ENCODE measurements at regions not wholly inside any gene's neighbourhood (a gene's known extent, or its start where the extent isn't known, plus 50 kb on each side); places are given as distances from the start of the nearest gene placed in this dataset.

DNA sequence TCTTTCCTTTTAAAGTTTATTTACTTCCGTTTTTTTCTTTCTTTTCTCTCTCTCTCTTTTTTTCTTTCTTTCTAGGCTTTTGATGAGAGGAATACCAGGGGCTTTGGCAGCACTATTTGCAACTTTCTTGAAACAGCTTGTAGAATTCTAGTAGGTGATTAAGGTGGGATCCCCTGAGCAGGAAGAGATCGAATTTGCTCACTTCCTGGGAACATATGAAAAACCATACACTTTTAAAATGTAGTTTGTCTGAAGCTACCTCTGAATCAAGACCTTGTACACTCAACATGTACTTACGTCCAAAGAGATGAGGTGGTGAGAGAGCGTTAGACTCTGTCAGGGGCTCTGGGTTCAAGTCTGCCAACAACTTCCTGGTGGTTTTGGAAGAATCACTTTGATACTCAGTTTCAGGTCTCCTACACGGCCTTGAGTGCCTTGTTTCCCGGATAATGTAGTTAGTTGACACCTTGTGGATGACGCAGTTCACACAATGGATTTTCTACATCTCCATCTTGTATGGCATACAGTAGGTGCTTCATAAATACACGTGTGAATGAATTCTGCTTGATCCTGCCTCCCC, 229.1 kb downstream of the MYCN start:
- Mint-ChIP-seq H3K9me3 (ENCODE audit: low read depth) (no peaks in the 10 kb centered on the region), H3K4me1 (ENCODE audit: low read depth) (no peaks in the 10 kb centered on the region), H3K27ac (no peak overlapping the region), H3K27me3 (no peaks in the 10 kb centered on the region), H3K4me3 (no peak overlapping the region), H3K36me3 (no peaks in the 10 kb centered on the region)

DNA sequence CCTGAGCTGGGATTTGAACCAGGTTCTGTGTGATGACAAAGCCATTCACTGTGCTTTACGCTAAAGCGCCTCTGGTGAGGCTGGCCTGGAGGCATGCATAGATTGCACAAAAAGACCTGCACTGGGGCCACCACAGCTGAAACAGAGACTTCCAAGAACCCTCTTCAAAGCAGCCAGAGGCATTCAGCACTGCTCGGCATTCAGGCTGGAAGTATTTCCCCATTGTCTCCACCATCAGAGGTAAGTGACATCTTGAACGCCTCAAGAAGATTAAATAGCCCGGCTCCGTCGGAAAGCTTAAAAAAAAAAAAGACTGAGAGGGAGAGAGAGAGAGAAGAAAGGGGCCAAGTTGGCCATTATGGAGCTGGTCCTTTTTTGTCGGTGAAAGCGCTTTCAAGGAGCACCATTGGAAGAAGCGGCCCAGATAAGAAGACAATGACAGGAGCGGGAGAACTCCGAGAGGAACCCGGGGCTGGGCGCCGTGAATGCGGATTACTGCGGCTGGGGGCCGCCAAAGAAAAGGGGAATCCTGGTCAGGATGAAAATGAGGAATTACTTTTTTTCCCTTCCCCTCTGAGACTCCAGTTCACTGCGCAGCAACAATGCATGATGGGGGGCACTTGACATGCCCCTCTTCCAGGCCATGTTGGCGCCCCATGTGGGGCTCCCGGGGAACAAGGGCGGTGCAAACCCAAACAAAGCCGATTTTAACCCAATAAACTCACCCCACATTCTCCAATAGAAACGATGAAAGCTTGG, 228.3 kb downstream of the MYCN start:
- Mint-ChIP-seq H3K4me3 (no peak overlapping the region), H3K27ac (no peak overlapping the region), H3K36me3 (no peaks in the 10 kb centered on the region), H3K9me3 (ENCODE audit: low read depth) (no peaks in the 10 kb centered on the region), H3K4me1 (ENCODE audit: low read depth) (no peaks in the 10 kb centered on the region), H3K27me3 (no peaks in the 10 kb centered on the region)

DNA sequence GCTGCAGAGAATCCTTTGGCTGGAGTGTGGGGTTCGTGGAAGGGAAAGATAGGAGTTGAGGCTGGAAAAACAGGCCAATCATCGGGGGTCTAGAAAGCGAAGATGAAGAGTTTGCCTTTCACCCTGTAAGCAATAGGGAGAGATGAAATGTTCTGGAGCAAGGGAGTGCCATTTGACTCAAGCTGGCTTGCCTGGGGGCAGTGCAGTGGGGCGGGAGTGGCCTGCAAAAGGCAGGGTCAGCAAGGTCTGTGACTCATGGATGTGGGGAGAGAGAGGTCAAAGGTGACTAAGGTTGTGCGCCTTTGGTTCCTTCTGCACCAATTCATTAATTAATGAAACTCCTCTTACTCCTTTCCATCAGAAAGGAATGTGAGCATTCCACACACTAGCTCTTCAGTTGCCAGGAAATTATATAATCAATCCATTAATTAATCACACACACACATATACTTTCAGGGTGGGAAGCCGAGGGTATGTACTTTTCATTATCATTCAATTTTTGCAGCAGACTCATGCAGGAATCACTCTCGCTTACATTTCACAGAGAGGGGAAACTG, 227.6 kb downstream of the MYCN start:
- H3K4me1 Mint-ChIP-seq (ENCODE audit: low read depth) = no peaks in the 10 kb centered on the region
- H3K27me3 Mint-ChIP-seq = no peaks in the 10 kb centered on the region
- no peaks in the 10 kb centered on the region for H3K36me3 Mint-ChIP-seq
- no peak overlapping the region for H3K27ac Mint-ChIP-seq
- no peaks in the 10 kb centered on the region for H3K9me3 Mint-ChIP-seq (ENCODE audit: low read depth)
- no peak overlapping the region for H3K4me3 Mint-ChIP-seq

DNA sequence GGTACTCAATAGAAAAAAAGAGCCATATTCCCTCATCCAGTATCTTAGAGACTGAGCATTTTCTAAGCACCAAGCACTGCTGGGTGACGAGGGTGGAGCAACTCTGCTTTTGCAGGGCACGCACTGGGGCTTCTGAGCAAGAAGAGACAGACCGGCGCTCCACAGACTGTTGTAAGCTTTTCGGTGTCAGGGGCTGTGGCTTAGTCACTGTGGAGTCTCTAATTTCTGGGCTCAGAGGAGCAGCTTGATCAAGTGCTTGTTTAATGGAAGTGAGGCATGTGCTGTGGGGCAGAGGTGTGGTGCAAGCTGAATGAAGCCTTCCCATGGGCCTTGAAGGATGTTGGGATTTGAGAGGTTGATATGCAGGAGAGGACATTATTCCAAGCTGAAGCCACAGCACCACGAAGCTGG, 227.1 kb downstream of the MYCN start:
- Mint-ChIP-seq H3K27ac (no peak overlapping the region), H3K27me3 (peaks cover 1% of the 10 kb centered on the region), H3K36me3 (no peaks in the 10 kb centered on the region), H3K4me1 (ENCODE audit: low read depth) (no peaks in the 10 kb centered on the region), H3K4me3 (no peak overlapping the region), H3K9me3 (ENCODE audit: low read depth) (no peaks in the 10 kb centered on the region)

DNA sequence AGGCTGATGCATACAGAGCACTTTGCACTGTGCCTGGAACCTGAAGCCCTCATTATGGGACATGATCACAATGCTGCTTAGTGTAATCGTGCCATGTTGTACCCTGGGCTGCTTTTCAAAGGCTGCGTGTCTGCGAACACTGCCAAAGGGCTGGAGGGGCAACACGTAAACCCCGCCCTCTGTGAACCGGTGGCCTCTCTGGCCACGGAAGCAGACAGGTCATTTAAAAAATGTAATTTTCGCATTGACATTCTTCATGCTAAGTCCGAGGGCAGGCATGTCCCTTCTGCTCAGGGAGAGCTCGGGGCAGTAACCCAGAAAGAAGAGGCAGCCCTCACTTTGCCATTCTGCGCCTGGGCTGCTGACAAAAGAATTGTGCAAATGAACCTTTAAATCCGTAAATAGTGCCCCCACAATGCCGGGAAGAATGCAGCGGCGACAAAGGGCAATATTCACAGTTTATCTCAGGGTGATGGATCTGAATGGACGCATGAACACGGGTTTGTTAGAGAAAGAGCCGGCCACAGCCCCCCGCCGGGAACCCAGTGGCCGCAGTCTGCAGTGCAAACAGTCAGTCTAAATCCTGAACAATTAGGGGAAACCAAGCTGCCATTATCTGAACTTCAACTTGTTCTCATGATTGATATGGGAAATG, 226.1 kb downstream of the MYCN start:
- no peaks in the 10 kb centered on the region for H3K36me3 Mint-ChIP-seq
- H3K27me3 Mint-ChIP-seq = peaks cover 4% of the 10 kb centered on the region
- H3K27ac Mint-ChIP-seq = no peak overlapping the region
- no peaks in the 10 kb centered on the region for H3K9me3 Mint-ChIP-seq (ENCODE audit: low read depth)
- no peaks in the 10 kb centered on the region for H3K4me1 Mint-ChIP-seq (ENCODE audit: low read depth)
- H3K4me3 Mint-ChIP-seq = no peak overlapping the region

DNA sequence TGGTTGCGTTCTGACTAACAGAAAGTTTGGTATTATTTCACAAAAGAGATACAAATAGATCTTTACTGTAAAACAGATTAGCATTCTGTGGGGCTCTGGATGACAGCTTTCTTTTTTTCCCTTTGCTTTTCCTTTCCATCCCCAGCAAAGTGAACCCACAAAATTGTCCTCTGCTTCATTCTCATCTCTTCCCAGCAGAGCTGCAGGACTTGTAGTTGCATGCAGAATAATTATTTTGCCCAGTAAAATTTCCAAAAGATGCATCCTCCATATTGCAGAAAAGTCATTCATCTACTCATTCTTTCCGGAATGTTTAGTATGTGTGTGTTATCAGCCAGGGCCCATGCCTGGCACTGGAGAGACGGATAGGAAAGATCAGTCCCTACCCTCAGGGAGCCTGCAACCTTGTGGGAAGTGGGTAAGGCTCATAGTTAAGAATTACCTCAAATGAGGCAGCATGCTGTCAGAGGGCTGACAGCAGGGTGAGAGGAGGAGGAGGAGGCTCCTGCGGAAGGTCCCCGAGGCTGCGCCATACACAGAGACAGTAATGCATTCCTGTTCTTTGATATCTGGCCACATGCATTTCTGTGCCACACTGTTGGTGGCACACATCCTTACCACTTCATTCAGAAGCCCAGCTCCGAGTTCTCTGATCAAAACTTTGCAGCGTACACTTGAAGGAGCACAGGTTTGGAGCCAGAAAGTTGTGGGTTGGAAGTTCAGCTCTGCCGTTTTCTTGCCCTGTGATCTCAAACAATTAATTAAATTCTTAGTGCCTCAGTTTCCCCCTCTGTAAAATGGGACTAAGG, 225.4 kb downstream of the MYCN start:
- Mint-ChIP-seq H3K36me3 (no peaks in the 10 kb centered on the region), H3K9me3 (ENCODE audit: low read depth) (no peaks in the 10 kb centered on the region), H3K4me1 (ENCODE audit: low read depth) (no peaks in the 10 kb centered on the region), H3K4me3 (no peak overlapping the region), H3K27ac (no peak overlapping the region), H3K27me3 (peaks cover 4% of the 10 kb centered on the region)

DNA sequence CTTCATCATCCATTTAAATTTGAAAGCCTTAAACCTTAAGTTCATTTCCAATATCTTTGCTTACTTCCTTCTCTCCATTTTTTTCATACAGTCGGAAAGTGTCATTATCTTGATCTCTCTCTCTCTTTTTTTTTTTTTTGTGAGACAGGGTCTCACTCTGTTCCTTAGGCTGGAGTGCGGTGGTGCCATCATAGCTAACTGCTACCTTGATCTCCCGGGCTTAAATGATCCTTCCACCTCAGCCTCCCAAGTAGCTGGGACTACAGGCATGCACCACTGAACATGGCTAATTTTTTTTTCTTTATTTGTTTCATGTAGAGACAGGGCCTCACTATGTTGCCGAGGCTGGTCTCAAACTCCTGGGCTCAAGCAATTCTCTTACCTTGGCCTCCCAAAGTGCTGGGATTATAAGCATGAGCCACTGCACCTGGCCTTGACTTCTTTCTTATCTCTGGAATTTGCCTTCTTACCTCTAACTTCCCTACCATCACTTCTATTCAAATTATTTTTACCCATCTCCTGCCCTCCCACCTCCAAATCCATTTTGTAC, 222.2 kb downstream of the MYCN start:
- no peaks in the 10 kb centered on the region for H3K36me3 Mint-ChIP-seq

DNA sequence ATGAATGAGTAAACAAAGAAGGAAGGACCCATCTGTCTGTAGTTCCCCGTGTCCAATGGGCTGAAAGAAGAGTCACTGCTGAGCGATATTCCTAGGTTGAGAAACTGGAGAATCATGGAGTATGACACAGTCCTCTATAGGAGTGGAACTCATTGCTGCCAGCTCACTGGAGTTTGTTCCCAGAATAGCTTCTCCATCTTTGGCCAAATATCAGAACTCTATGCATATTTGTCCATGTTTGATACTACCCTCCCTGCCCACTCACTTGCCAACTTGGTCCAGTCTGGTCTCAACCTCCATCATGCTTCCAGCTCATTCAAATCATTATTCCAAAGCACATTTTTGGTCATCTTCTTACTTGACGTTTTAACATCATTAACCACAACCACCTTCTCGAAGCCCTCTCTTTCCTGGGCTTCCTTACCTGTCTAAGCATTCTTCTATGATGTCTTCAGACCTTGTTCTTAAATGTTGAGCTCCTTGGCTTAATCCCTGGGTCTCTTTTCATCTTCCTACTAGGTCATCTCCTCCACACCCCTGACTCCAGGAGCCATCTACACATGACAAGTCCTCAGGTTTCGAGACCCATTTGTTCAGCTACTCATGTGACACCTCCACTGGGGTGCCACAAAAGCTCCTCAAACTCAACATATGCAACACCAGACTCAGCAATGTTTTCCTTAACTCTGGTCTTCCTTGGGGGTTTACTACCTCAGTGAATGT, 221.6 kb downstream of the MYCN start:
- Mint-ChIP-seq H3K4me3 (no peak overlapping the region), H3K9me3 (ENCODE audit: low read depth) (no peaks in the 10 kb centered on the region), H3K27ac (no peak overlapping the region), H3K27me3 (peaks cover 10% of the 10 kb centered on the region), H3K4me1 (ENCODE audit: low read depth) (no peaks in the 10 kb centered on the region), H3K36me3 (no peaks in the 10 kb centered on the region)

More for the DNA sequence above, 222.2 kb downstream of the MYCN start:
- H3K4me1 Mint-ChIP-seq (ENCODE audit: low read depth) = no peaks in the 10 kb centered on the region
- H3K4me3 Mint-ChIP-seq = no peak overlapping the region
- H3K27ac Mint-ChIP-seq = no peak overlapping the region
- H3K27me3 Mint-ChIP-seq = peaks cover 10% of the 10 kb centered on the region
- H3K9me3 Mint-ChIP-seq (ENCODE audit: low read depth) = no peaks in the 10 kb centered on the region

DNA sequence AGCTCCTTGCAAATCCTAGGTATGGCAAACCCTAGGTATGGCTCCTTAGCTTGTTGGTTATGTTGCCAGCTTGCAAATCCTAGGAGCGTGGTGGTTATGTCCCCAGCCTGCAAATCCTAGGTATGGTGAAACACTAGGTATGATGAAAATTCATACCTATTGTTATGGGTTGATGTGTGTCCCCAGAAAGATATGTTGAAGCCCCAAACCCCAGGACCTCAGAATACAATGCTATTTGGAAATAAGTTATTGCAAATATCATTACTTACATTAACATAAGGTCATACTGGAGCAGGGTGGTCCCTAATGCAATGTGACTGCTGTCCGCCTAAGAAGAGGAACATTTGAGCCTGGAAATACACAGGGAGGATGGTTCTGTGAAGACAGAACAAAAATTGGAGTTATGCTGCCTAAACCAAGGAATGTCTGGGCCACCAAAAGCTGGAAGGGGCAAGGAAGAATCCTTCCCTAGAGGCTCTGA, 220.8 kb downstream of the MYCN start:
- Mint-ChIP-seq H3K4me1 (ENCODE audit: low read depth) (no peaks in the 10 kb centered on the region), H3K36me3 (no peaks in the 10 kb centered on the region), H3K9me3 (ENCODE audit: low read depth) (no peaks in the 10 kb centered on the region), H3K27me3 (peaks cover 10% of the 10 kb centered on the region), H3K27ac (no peak overlapping the region), H3K4me3 (no peak overlapping the region)

DNA sequence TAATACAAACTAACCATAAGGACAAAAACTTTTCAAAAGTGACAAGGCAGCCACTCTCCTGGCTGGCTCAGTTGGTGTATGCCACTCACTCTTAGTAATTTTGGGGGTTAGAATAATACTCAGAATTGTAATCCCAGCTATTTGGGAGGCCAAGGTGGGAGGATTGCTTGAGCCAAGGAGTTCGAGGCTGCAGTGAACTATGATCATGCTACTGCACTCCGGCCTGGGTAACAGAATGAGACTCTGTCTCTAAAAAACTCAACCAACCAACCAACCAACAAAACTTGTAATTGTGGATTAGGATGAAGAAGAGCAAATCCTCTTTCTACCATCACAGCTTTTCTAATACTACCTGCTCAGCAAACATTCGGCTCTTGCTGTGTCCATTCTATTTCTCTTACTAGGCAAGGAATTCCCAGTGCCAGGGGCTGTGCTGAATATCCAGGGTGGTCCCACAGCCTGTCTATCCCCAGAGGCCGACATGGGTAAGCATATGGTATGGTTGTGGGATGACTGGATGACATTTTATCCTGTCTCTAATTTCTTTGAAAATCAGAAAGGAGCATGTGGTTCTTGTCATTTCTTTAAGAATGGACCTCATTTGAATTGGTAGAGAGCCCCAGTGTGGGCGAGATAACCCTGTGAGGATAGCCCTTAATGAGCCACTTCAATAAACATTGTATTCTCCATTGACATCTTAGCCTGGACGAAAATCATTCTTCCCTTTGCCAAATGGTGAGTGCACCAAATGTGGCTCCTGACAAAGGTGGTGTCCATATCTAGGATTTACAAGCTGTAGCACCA, 220.1 kb downstream of the MYCN start:
- Mint-ChIP-seq H3K27me3 (peaks cover 10% of the 10 kb centered on the region), H3K36me3 (no peaks in the 10 kb centered on the region), H3K9me3 (ENCODE audit: low read depth) (no peaks in the 10 kb centered on the region), H3K4me3 (no peak overlapping the region), H3K4me1 (ENCODE audit: low read depth) (no peaks in the 10 kb centered on the region), H3K27ac (no peak overlapping the region)

DNA sequence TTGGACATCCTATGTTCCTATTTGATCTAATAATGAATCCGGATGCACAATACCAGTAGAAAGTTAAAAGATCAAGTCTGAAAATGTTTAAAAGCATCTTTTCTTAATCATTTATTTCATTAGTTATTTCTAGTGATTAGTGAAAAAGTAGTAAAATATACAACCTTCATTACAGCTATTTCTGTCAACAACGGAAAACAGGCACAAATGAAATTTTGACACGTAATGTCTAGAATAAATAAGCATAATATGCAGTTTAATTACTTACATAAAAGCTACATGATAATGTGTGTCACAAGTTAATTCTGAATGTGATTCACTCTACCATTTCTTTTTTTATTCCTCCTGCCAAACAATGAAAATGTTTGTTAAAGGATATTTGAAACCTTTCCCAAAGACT, 216.1 kb downstream of the MYCN start:
- Mint-ChIP-seq H3K27ac (no peak overlapping the region), H3K4me3 (no peak overlapping the region), H3K9me3 (ENCODE audit: low read depth) (peaks cover under 1% of the 10 kb centered on the region), H3K4me1 (ENCODE audit: low read depth) (no peaks in the 10 kb centered on the region), H3K27me3 (peaks cover 10% of the 10 kb centered on the region), H3K36me3 (no peaks in the 10 kb centered on the region)

DNA sequence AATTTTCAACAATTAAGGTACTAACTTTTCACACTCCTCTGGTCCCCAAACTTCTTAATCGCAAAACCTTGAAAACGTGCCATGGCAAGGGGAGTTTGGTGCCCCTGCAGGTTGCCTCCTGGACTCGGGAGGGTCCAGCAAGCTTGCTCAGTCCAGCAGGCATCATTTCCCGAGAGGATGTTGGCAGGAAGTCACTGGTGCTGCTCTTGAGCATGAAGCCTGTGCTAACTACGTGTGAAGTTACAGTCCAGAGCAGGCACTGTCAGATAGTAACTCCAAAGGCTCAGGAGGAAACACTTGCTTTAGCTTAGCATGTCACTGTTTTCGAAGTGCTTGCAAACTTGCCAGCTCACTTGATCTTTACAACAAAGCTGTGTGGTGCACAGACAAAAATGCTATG, 215.4 kb downstream of the MYCN start:
- no peaks in the 10 kb centered on the region for H3K36me3 Mint-ChIP-seq
- H3K27ac Mint-ChIP-seq = no peak overlapping the region
- no peak overlapping the region for H3K4me3 Mint-ChIP-seq
- peaks cover 6% of the 10 kb centered on the region for H3K9me3 Mint-ChIP-seq (ENCODE audit: low read depth)
- no peaks in the 10 kb centered on the region for H3K4me1 Mint-ChIP-seq (ENCODE audit: low read depth)
- H3K27me3 Mint-ChIP-seq = peaks cover 14% of the 10 kb centered on the region

DNA sequence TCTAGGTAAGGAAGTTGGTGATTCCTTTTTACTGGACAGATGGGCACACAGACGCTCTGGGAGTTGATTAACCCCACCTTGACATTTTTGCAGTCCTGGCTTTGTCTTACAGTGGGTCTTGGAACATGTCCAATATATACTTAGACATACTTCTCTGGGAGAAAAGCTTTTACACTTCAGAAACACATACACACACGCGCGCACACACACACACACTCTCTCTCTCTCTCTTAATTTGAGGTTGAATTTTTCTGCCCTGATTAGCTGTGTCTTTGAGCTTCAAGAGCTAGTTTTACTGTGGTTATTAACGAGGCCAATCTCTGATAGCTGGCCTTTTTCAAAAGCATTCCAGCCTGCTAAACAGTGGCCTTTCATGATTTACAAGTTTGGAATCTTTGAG, 215.0 kb downstream of the MYCN start:
- Mint-ChIP-seq H3K27me3 (peaks cover 14% of the 10 kb centered on the region), H3K27ac (no peak overlapping the region), H3K36me3 (no peaks in the 10 kb centered on the region), H3K4me3 (no peak overlapping the region), H3K9me3 (ENCODE audit: low read depth) (peaks cover 6% of the 10 kb centered on the region), H3K4me1 (ENCODE audit: low read depth) (no peaks in the 10 kb centered on the region)

Data from activated naive CD8-positive, alpha-beta T cell (primary cell).